Activated naive CD4-positive, alpha-beta T cell treated with anti-CD3 and anti-CD28 coated beads, Interleukin-2, amount 50 U/mL, for 72 hours (primary cell): ENCODE measurements at regions not wholly inside any gene's neighbourhood (a gene's known extent, or its start where the extent isn't known, plus 50 kb on each side); places are given as distances from the start of the nearest gene placed in this dataset.
A peak's percentile ranks its signal among the peaks of the same experiment; 100 is the strongest.
"Not testable (repeated sequence)": the region's sequence is repeated elsewhere in the genome, so short reads cannot be mapped to it uniquely, and the experiment has no call there.

ENCODE experiments used
- ATAC-seq, 2 donors: fragments of 150-1000 bp; cut with Tn5 transposase; 2 replicates each; pipeline ENCODE4 v1.10.0; 2021; ENCODE audit warnings: mild to moderate bottlenecking in 2 of 2, moderate library complexity in 2 of 2
- DNase-seq, 2 donors: peaks; one replicate each; pipeline ENCODE4 v3.0.0; 2021 to 2022; ENCODE audit warnings: low spot score in 2 of 2
- H3K27ac Mint-ChIP-seq, 2 donors: one replicate each; pipeline ENCODE4 v1.8.0; 2022; ENCODE audit warnings: mild to moderate bottlenecking in 2 of 2, mixed read lengths in 2 of 2
- H3K36me3 Mint-ChIP-seq, 2 donors: one replicate each; pipeline ENCODE4 v1.8.0; 2022; ENCODE audit warnings: mixed read lengths in 2 of 2
- H3K9me3 Mint-ChIP-seq, 2 donors: one replicate each; pipeline ENCODE4 v1.8.0; 2022; ENCODE audit warnings: mixed read lengths in 2 of 2

GRCh38 chr17:28247671-28248555 lies 71.1 kb upstream of the TMEM97 start:
- Mint-ChIP-seq H3K9me3 (no peaks in the 10 kb centered on the region), H3K36me3 (no peaks in the 10 kb centered on the region), H3K27ac (peak overlapping the region in 1 of 2 donors; percentile 15)
- no peak for DNase-seq
- no peak for ATAC-seq

- DNase-seq: no peak
- Mint-ChIP-seq H3K36me3 (no peaks in the 10 kb centered on the region), H3K27ac (no peak overlapping the region), H3K9me3 (no peaks in the 10 kb centered on the region)
- no peak for ATAC-seq
Observed at GRCh38 chr17:28249706-28250105, 69.3 kb upstream of the TMEM97 start.

GRCh38 chr17:28252436-28252835 lies 66.6 kb upstream of the TMEM97 start:
- Mint-ChIP-seq H3K27ac (no peak overlapping the region), H3K36me3 (no peaks in the 10 kb centered on the region), H3K9me3 (no peaks in the 10 kb centered on the region)
- no peak for DNase-seq
- no peak for ATAC-seq

- H3K27ac Mint-ChIP-seq: no peak overlapping the region
- ATAC-seq (no peak), DNase-seq (no peak)
- no peaks in the 10 kb centered on the region for H3K36me3 Mint-ChIP-seq
- H3K9me3 Mint-ChIP-seq: no peaks in the 10 kb centered on the region
Observed at GRCh38 chr17:28253663-28254062, 65.3 kb upstream of the TMEM97 start.

- H3K36me3 Mint-ChIP-seq: no peaks in the 10 kb centered on the region
- no peak for DNase-seq
- no peak overlapping the region for H3K27ac Mint-ChIP-seq
- no peak for ATAC-seq
- H3K9me3 Mint-ChIP-seq: no peaks in the 10 kb centered on the region
Observed at GRCh38 chr17:28255616-28256015, 63.4 kb upstream of the TMEM97 start.

GRCh38 chr17:28256370-28256769 lies 62.6 kb upstream of the TMEM97 start:
- H3K9me3 Mint-ChIP-seq: peaks cover 0 to 5% of the 10 kb centered on the region in 2 donors
- DNase-seq (no peak), ATAC-seq (no peak)
- no peaks in the 10 kb centered on the region for H3K36me3 Mint-ChIP-seq
- H3K27ac Mint-ChIP-seq: no peak overlapping the region

- Mint-ChIP-seq H3K36me3 (no peaks in the 10 kb centered on the region), H3K9me3 (peaks cover 2 to 5% of the 10 kb centered on the region in 2 donors), H3K27ac (no peak overlapping the region)
- ATAC-seq (no peak), DNase-seq (no peak)
Observed at GRCh38 chr17:28256881-28257280, 62.1 kb upstream of the TMEM97 start.

GRCh38 chr17:28258347-28258887 lies 60.6 kb upstream of the TMEM97 start:
- DNase-seq (no peak), ATAC-seq (no peak)
- H3K36me3 Mint-ChIP-seq: peaks cover 0 to 9% of the 10 kb centered on the region in 2 donors
- H3K9me3 Mint-ChIP-seq: peaks cover 10 to 13% of the 10 kb centered on the region in 2 donors
- H3K27ac Mint-ChIP-seq: no peak overlapping the region

GRCh38 chr17:28261219-28261618 lies 57.8 kb upstream of the TMEM97 start:
- DNase-seq (no peak), ATAC-seq (peak in 1 of 2 donors; percentile 53)
- Mint-ChIP-seq H3K9me3 (peaks cover 10 to 15% of the 10 kb centered on the region in 2 donors), H3K27ac (no peak overlapping the region), H3K36me3 (peaks cover 0 to 11% of the 10 kb centered on the region in 2 donors)

- peaks cover 5 to 11% of the 10 kb centered on the region in 2 donors for H3K36me3 Mint-ChIP-seq
- DNase-seq, H3K27ac Mint-ChIP-seq, ATAC-seq: not testable (repeated sequence)
- H3K9me3 Mint-ChIP-seq: peaks cover 13 to 15% of the 10 kb centered on the region in 2 donors
Observed at GRCh38 chr17:28262123-28262745, 56.8 kb upstream of the TMEM97 start.

- not testable (repeated sequence) for H3K27ac Mint-ChIP-seq, ATAC-seq, DNase-seq
- peaks cover 13 to 15% of the 10 kb centered on the region in 2 donors for H3K9me3 Mint-ChIP-seq
- peaks cover 11 to 13% of the 10 kb centered on the region in 2 donors for H3K36me3 Mint-ChIP-seq
Observed at GRCh38 chr17:28264902-28265548, 54.0 kb upstream of the TMEM97 start.

GRCh38 chr17:28265856-28266546 lies 53.0 kb upstream of the TMEM97 start:
- DNase-seq, ATAC-seq, H3K27ac Mint-ChIP-seq: not testable (repeated sequence)
- peaks cover 11 to 13% of the 10 kb centered on the region in 2 donors for H3K36me3 Mint-ChIP-seq
- peaks cover 12 to 15% of the 10 kb centered on the region in 2 donors for H3K9me3 Mint-ChIP-seq

GRCh38 chr17:28266547-28266920 lies 52.5 kb upstream of the TMEM97 start:
- peaks cover 8 to 15% of the 10 kb centered on the region in 2 donors for H3K9me3 Mint-ChIP-seq
- not testable (repeated sequence) for H3K27ac Mint-ChIP-seq, ATAC-seq, DNase-seq
- H3K36me3 Mint-ChIP-seq: peaks cover 11 to 13% of the 10 kb centered on the region in 2 donors

GRCh38 chr17:28266926-28267719 lies 51.9 kb upstream of the TMEM97 start:
- H3K36me3 Mint-ChIP-seq: peaks cover 11 to 13% of the 10 kb centered on the region in 2 donors
- not testable (repeated sequence) for ATAC-seq, DNase-seq, H3K27ac Mint-ChIP-seq
- peaks cover 8 to 11% of the 10 kb centered on the region in 2 donors for H3K9me3 Mint-ChIP-seq

GRCh38 chr17:28267720-28268609 lies 51.0 kb upstream of the TMEM97 start:
- no peak overlapping the region for H3K27ac Mint-ChIP-seq
- H3K36me3 Mint-ChIP-seq: peaks cover 6 to 13% of the 10 kb centered on the region in 2 donors
- ATAC-seq (no peak), DNase-seq (no peak)
- H3K9me3 Mint-ChIP-seq: peaks cover 6 to 8% of the 10 kb centered on the region in 2 donors
